ENCODE measurements at regions not wholly inside any gene's neighbourhood (a gene's known extent, or its start where the extent isn't known, plus 50 kb on each side); places are given as distances from the start of the nearest gene placed in this dataset.

DNA sequence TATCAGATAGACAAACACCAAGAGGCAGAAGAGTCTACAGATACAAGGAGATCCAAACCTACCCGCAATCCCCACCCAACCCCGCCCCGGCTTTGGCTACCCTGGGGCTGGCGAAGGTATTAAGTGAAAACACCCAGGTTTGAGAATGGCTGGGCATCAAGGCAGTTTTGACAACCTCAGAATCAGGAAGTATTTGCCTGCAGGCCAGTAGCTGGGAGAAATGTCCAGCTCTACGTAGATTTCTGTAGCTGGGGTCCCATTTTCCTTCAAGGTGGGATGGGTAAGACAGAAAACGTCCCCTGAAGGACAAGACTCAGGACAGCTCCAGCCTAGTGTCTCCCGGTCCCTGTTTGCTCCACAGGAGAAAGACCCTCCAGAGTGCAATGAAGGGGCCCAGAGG lies 101.8 kb upstream of the ERG start:
- H3K36me3 Mint-ChIP-seq (ENCODE audit: low read depth) = no peaks in the 10 kb centered on the region
- TF ChIP-seq, protein P1, sequence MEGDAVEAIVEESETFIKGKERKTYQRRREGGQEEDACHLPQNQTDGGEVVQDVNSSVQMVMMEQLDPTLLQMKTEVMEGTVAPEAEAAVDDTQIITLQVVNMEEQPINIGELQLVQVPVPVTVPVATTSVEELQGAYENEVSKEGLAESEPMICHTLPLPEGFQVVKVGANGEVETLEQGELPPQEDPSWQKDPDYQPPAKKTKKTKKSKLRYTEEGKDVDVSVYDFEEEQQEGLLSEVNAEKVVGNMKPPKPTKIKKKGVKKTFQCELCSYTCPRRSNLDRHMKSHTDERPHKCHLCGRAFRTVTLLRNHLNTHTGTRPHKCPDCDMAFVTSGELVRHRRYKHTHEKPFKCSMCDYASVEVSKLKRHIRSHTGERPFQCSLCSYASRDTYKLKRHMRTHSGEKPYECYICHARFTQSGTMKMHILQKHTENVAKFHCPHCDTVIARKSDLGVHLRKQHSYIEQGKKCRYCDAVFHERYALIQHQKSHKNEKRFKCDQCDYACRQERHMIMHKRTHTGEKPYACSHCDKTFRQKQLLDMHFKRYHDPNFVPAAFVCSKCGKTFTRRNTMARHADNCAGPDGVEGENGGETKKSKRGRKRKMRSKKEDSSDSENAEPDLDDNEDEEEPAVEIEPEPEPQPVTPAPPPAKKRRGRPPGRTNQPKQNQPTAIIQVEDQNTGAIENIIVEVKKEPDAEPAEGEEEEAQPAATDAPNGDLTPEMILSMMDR (IDR thresholded peaks at IDR 0.05) = no peak
- intact Hi-C loops (cut with DNase I, micrococcal nuclease) = no loop called here
- DNase-seq (no peak), ATAC-seq (ENCODE audit: poor library complexity) (no peak)
- no peaks in the 10 kb centered on the region for H3K4me1 Mint-ChIP-seq (ENCODE audit: low read depth)
- Histone ChIP-seq H3K27ac (ENCODE audit: low read depth in 1 of 2, low read length in 2 of 2) (no peak overlapping the region), H3K27me3 (ENCODE audit: control insufficient read depth in 1 of 2, insufficient read depth in 2 of 2, low read length in 2 of 2) (peaks cover 0 to 4% of the 10 kb centered on the region in 2 experiments), H3K4me3 (ENCODE audit: low read length) (no peak overlapping the region), H3K4me1 (ENCODE audit: insufficient read depth, low read length) (no peaks in the 10 kb centered on the region), H3K36me3 (ENCODE audit: insufficient read depth, low read length) (no peaks in the 10 kb centered on the region), H3K9me3 (ENCODE audit: control insufficient read depth in 1 of 2, insufficient read depth in 1 of 2, low read length in 2 of 2) (no peaks in the 10 kb centered on the region)
- CTCF ChIA-PET = no interaction called here
- H3K27me3 Mint-ChIP-seq = peaks cover 13% of the 10 kb centered on the region
- no peak overlapping the region for H3K27ac Mint-ChIP-seq
- H3K9me3 Mint-ChIP-seq = no peaks in the 10 kb centered on the region
- no peak overlapping the region for H3K4me3 Mint-ChIP-seq
- POLR2A ChIA-PET = no interaction called here

DNA sequence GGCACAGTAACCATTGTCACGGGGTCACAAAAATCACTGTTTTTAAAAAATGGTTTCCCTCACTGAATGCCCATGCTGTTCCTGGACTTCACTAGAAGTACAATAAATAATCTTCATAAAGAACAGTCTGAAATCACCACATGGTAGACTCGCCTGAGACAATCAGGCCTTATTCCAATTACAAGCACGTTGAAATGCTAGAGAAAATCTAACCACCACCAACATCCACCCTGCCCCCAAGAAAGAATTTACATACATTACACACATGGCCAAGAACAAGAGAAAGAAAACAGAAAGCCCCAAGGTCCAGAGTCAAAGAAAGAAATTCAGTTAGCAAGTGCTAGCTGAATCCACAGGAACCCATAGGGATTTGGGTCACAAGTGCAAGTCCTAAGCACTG lies 107.0 kb upstream of the ERG start:
- Histone ChIP-seq H3K9me3 (ENCODE audit: control insufficient read depth in 1 of 2, insufficient read depth in 1 of 2, low read length in 2 of 2) (no peaks in the 10 kb centered on the region), H3K4me1 (ENCODE audit: insufficient read depth, low read length) (no peaks in the 10 kb centered on the region), H3K27me3 (ENCODE audit: control insufficient read depth in 1 of 2, insufficient read depth in 2 of 2, low read length in 2 of 2) (peaks cover 0 to 4% of the 10 kb centered on the region in 2 experiments), H3K36me3 (ENCODE audit: insufficient read depth, low read length) (no peaks in the 10 kb centered on the region), H3K4me3 (ENCODE audit: low read length) (no peak overlapping the region), H3K27ac (ENCODE audit: low read depth in 1 of 2, low read length in 2 of 2) (no peak overlapping the region)
- TF ChIP-seq, protein P1 (IDR thresholded peaks at IDR 0.05) = no peak
- H3K27me3 Mint-ChIP-seq = no peaks in the 10 kb centered on the region
- H3K27ac Mint-ChIP-seq = no peak overlapping the region
- intact Hi-C loops (cut with DNase I, micrococcal nuclease) = no loop called here
- no peaks in the 10 kb centered on the region for H3K9me3 Mint-ChIP-seq
- H3K36me3 Mint-ChIP-seq (ENCODE audit: low read depth) = no peaks in the 10 kb centered on the region
- no peak overlapping the region for H3K4me3 Mint-ChIP-seq
- DNase-seq (no peak), ATAC-seq (ENCODE audit: poor library complexity) (no peak)
- no peaks in the 10 kb centered on the region for H3K4me1 Mint-ChIP-seq (ENCODE audit: low read depth)
- ChIA-PET CTCF (no interaction called here), POLR2A (no interaction called here)

DNA sequence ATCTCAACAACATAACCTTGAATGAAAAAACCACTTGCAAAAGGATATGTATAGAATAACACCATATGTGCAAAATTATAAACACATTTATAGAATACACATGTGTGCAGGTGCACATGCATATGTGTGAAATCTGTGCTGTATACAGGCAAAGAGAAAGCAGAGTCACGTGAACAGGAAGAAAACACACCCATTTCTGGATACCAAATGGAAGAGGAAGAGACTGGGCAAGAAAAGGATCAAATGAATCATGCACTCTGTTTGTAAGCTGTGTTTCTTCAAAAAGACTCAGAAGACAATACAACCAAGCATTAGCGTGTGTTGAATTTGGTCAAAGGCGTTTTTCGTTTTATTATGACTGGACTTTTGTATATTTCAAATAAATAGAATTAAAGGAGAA lies 111.3 kb upstream of the ERG start:
- H3K9me3 Mint-ChIP-seq = no peaks in the 10 kb centered on the region
- Histone ChIP-seq H3K4me3 (ENCODE audit: low read length) (no peak overlapping the region), H3K27me3 (ENCODE audit: control insufficient read depth in 1 of 2, insufficient read depth in 2 of 2, low read length in 2 of 2) (no peaks in the 10 kb centered on the region), H3K36me3 (ENCODE audit: insufficient read depth, low read length) (no peaks in the 10 kb centered on the region), H3K27ac (ENCODE audit: low read depth in 1 of 2, low read length in 2 of 2) (no peak overlapping the region), H3K4me1 (ENCODE audit: insufficient read depth, low read length) (no peaks in the 10 kb centered on the region), H3K9me3 (ENCODE audit: control insufficient read depth in 1 of 2, insufficient read depth in 1 of 2, low read length in 2 of 2) (peaks cover 0 to 4% of the 10 kb centered on the region in 2 experiments)
- H3K4me3 Mint-ChIP-seq = no peak overlapping the region
- H3K27me3 Mint-ChIP-seq = no peaks in the 10 kb centered on the region
- CTCF ChIA-PET = no interaction called here
- H3K36me3 Mint-ChIP-seq (ENCODE audit: low read depth) = no peaks in the 10 kb centered on the region
- no peak overlapping the region for H3K27ac Mint-ChIP-seq
- DNase-seq (no peak), ATAC-seq (ENCODE audit: poor library complexity) (no peak)
- intact Hi-C loops (cut with DNase I, micrococcal nuclease) = no loop called here
- POLR2A ChIA-PET = no interaction called here
- TF ChIP-seq, protein P1 (IDR thresholded peaks at IDR 0.05) = no peak
- H3K4me1 Mint-ChIP-seq (ENCODE audit: low read depth) = no peaks in the 10 kb centered on the region

Measured in CD4-positive, alpha-beta T cell (primary cell).